H9 (cell line): ENCODE measurements at regions not wholly inside any gene's neighbourhood (a gene's known extent, or its start where the extent isn't known, plus 50 kb on each side); places are given as distances from the start of the nearest gene placed in this dataset.

Experiments
- DNase-seq: peaks from one replicate; pipeline ENCODE4 v3.0.0-alpha.2; 2017
- H2AFZ ChIP-seq: one replicate; pipeline ENCODE4 v1.6.1; 2013; ENCODE audit warnings: mild to moderate bottlenecking, low read length, control low read depth, moderate library complexity
- H2AK5ac ChIP-seq: 2 replicates; pipeline ENCODE4 v1.6.1; 2013; ENCODE audit warnings: low read length, control low read depth, mixed read lengths; ENCODE audit not compliant: insufficient read length
- H2BK120ac ChIP-seq: one replicate; pipeline ENCODE4 v1.6.1; 2013; ENCODE audit warnings: low read depth, mild to moderate bottlenecking, low read length, control low read depth, inconsistent platforms; ENCODE audit not compliant: poor library complexity, severe bottlenecking
- H2BK12ac ChIP-seq: 2 replicates; pipeline ENCODE4 v1.6.1; 2013; ENCODE audit warnings: low read length, control low read depth, mixed read lengths, low read depth; ENCODE audit not compliant: insufficient read length
- H2BK15ac ChIP-seq: 2 replicates; pipeline ENCODE4 v1.6.1; 2013; ENCODE audit warnings: low read depth, low read length, control low read depth
- H2BK20ac ChIP-seq: one replicate; pipeline ENCODE4 v1.6.1; 2013; ENCODE audit warnings: low read depth, mild to moderate bottlenecking, low read length, control low read depth, inconsistent platforms; ENCODE audit not compliant: poor library complexity, severe bottlenecking
- H2BK5ac ChIP-seq: 2 replicates; pipeline ENCODE4 v1.6.1; 2013; ENCODE audit warnings: low read length, control low read depth, mixed read lengths; ENCODE audit not compliant: insufficient read length
- H3K14ac ChIP-seq: 2 replicates; pipeline ENCODE4 v1.6.1; 2013; ENCODE audit warnings: low read length, control low read depth; ENCODE audit not compliant: insufficient read depth
- H3K18ac ChIP-seq: 2 replicates; pipeline ENCODE4 v1.6.1; 2013; ENCODE audit warnings: low read depth, mild to moderate bottlenecking, mixed read lengths, low read length, control low read depth; ENCODE audit not compliant: insufficient read length
- H3K23ac ChIP-seq: 2 replicates; pipeline ENCODE4 v1.6.1; 2013; ENCODE audit warnings: low read length, control low read depth, mixed read lengths, low read depth; ENCODE audit not compliant: insufficient read length
- H3K23me2 ChIP-seq: 2 replicates; pipeline ENCODE4 v1.6.1; 2013; ENCODE audit warnings: low read depth, mild to moderate bottlenecking, mixed read lengths, low read length, control low read depth; ENCODE audit not compliant: insufficient read length, poor library complexity, severe bottlenecking
- H3K27ac ChIP-seq: 2 replicates; pipeline ENCODE4 v1.5.1; 2013; ENCODE audit warnings: low read length, control low read depth, mixed read lengths, low read depth; ENCODE audit not compliant: insufficient read length
- H3K27me3 ChIP-seq: 2 replicates; pipeline ENCODE4 v1.6.1; 2013; ENCODE audit warnings: low read length, control low read depth, inconsistent platforms; ENCODE audit not compliant: insufficient read depth
- H3K4ac ChIP-seq: 2 replicates; pipeline ENCODE4 v1.6.1; 2013; ENCODE audit warnings: low read depth, mild to moderate bottlenecking, control low read depth, inconsistent platforms, low read length, moderate library complexity
- H3K4me1 ChIP-seq: 2 replicates; pipeline ENCODE4 v1.6.1; 2013; ENCODE audit warnings: low read length, control low read depth, inconsistent platforms; ENCODE audit not compliant: insufficient read depth
- H3K4me2 ChIP-seq: 2 replicates; pipeline ENCODE4 v1.6.1; 2013; ENCODE audit warnings: low read length, control low read depth, mixed read lengths; ENCODE audit not compliant: insufficient read length, insufficient read depth
- H3K56ac ChIP-seq: 2 replicates; pipeline ENCODE4 v1.6.1; 2013; ENCODE audit warnings: low read depth, mild to moderate bottlenecking, mixed read lengths, low read length, control low read depth; ENCODE audit not compliant: insufficient read length
- H3K79me1 ChIP-seq: 2 replicates; pipeline ENCODE4 v1.6.1; 2013; ENCODE audit warnings: low read depth, mild to moderate bottlenecking, moderate library complexity, low read length, control low read depth, inconsistent platforms; ENCODE audit not compliant: insufficient read depth, poor library complexity, severe bottlenecking
- H3K79me2 ChIP-seq: 2 replicates; pipeline ENCODE4 v1.6.1; 2013; ENCODE audit warnings: low read length, control low read depth, inconsistent platforms; ENCODE audit not compliant: insufficient read depth
- H3K9ac ChIP-seq: 2 replicates; pipeline ENCODE4 v1.6.1; 2013; ENCODE audit warnings: low read length, control low read depth, mixed read lengths; ENCODE audit not compliant: insufficient read length; ENCODE audit errors: extremely low read depth
- H3K9me3 ChIP-seq: one replicate; pipeline ENCODE4 v1.6.1; 2013; ENCODE audit warnings: low read depth, low read length, inconsistent platforms; ENCODE audit not compliant: control insufficient read depth
- H3T11ph ChIP-seq: one replicate; pipeline ENCODE4 v1.6.1; 2013; ENCODE audit warnings: mild to moderate bottlenecking, low read length, control low read depth, inconsistent platforms
- H4K20me1 ChIP-seq: one replicate; pipeline ENCODE4 v1.6.1; 2013; ENCODE audit not compliant: control insufficient read depth, insufficient read length, insufficient read depth
- H4K5ac ChIP-seq: 2 replicates; pipeline ENCODE4 v1.6.1; 2013; ENCODE audit warnings: low read depth, mild to moderate bottlenecking, mixed read lengths, low read length, control low read depth; ENCODE audit not compliant: insufficient read length
- H4K8ac ChIP-seq: replicated peaks from 2 replicates; pipeline ENCODE4 v1.6.1; 2013; ENCODE audit warnings: low read length, control low read depth, mixed read lengths, low read depth; ENCODE audit not compliant: insufficient read length
- H4K91ac ChIP-seq: 2 replicates; pipeline ENCODE4 v1.6.1; 2013; ENCODE audit warnings: low read depth, mild to moderate bottlenecking, moderate library complexity, mixed read lengths, low read length, control low read depth; ENCODE audit not compliant: insufficient read length
- H3K27ac Mint-ChIP-seq, 3 experiments: 2 replicates in 2 of 3; 3 replicates in 1 of 3; pipeline ENCODE4 v1.8.0; 2020 to 2021; ENCODE audit warnings: mixed read lengths in 3 of 3, mild to moderate bottlenecking in 1 of 3, moderate library complexity in 1 of 3
- H3K27me3 Mint-ChIP-seq: 2 replicates; pipeline ENCODE4 v1.8.0; 2021; ENCODE audit warnings: low read depth, mild to moderate bottlenecking, moderate library complexity, mixed read lengths
- H3K36me3 Mint-ChIP-seq, 3 experiments: 2 replicates in 2 of 3; 3 replicates in 1 of 3; pipeline ENCODE4 v1.8.0; 2020 to 2021; ENCODE audit warnings: low read depth in 3 of 3, mixed read lengths in 3 of 3; ENCODE audit not compliant: insufficient read depth in 1 of 3
- H3K4me1 Mint-ChIP-seq, 2 experiments: 2 replicates each; pipeline ENCODE4 v1.8.0; 2020; ENCODE audit warnings: mixed read lengths in 2 of 2
- H3K4me3 Mint-ChIP-seq, 2 experiments: 2 replicates in 1 of 2; 3 replicates in 1 of 2; pipeline ENCODE4 v1.8.0; 2020 to 2021; ENCODE audit warnings: mild to moderate bottlenecking in 2 of 2, mixed read lengths in 2 of 2, moderate library complexity in 1 of 2
- H3K9me3 Mint-ChIP-seq, 2 experiments: 2 replicates in 1 of 2; 3 replicates in 1 of 2; pipeline ENCODE4 v1.8.0; 2020; ENCODE audit warnings: mild to moderate bottlenecking in 2 of 2, mixed read lengths in 2 of 2, moderate library complexity in 1 of 2
- CTCF ChIP-seq: fragments of 200-600 bp; sonication (generic); conservative IDR thresholded peaks from 3 replicates; pipeline ENCODE4 v1.8.0; 2021; ENCODE audit warnings: antibody characterized with exemption, mild to moderate bottlenecking
- WGBS: extraction: QIAGEN DNeasy Blood & Tissue Kit; methylation state at CpG from one replicate; pipeline ENCODE4 v1.1.7; 2013; ENCODE audit warnings: missing lambda C conversion rate, low lambda C conversion rate, mixed read lengths; ENCODE audit not compliant: insufficient read length; ENCODE audit errors: extremely low coverage; 5-methylcytosine and 5-hydroxymethylcytosine counted together

GRCh38 chr13:69373747-69374425, 733.7 kb upstream of the ATXN8OS start:
- no peaks in the 10 kb centered on the region for H3K4me1 Mint-ChIP-seq
- no peak overlapping the region for H2BK20ac ChIP-seq
- no peak overlapping the region for H3K4me3 Mint-ChIP-seq
- no peak overlapping the region for H3K14ac ChIP-seq
- H3K79me2 ChIP-seq: no peaks in the 10 kb centered on the region
- H2AFZ ChIP-seq: no peak overlapping the region
- H3K9me3 ChIP-seq: no peaks in the 10 kb centered on the region
- H3K23ac ChIP-seq: no peak overlapping the region
- H3K9ac ChIP-seq: no peak overlapping the region
- no peaks in the 10 kb centered on the region for H3K27me3 ChIP-seq
- no peak overlapping the region for H3K27ac ChIP-seq
- no peak overlapping the region for H4K8ac ChIP-seq
- H2BK120ac ChIP-seq: no peak overlapping the region
- DNase-seq: no peak
- no peaks in the 10 kb centered on the region; a peak in 1 of 7 replicates for H3K36me3 Mint-ChIP-seq
- no peak for TF ChIP-seq CTCF
- H3K9me3 Mint-ChIP-seq: peaks cover 0 to 8% of the 10 kb centered on the region in 2 experiments; a peak in 3 of 5 replicates
- no peaks in the 10 kb centered on the region for H3K4me1 ChIP-seq
- no CpG with 5 or more reads among the region's 5 CpGs for WGBS
- H3K27me3 Mint-ChIP-seq: no peaks in the 10 kb centered on the region
- H3K27ac Mint-ChIP-seq: no peak overlapping the region
- H3K18ac ChIP-seq: no peak overlapping the region
- no peak overlapping the region for H2BK12ac ChIP-seq
- H3K56ac ChIP-seq: no peak overlapping the region
- H2BK5ac ChIP-seq: no peak overlapping the region
- H4K91ac ChIP-seq: no peak overlapping the region
- no peak overlapping the region for H2BK15ac ChIP-seq
- H4K20me1 ChIP-seq: no peaks in the 10 kb centered on the region
- H4K5ac ChIP-seq: no peak overlapping the region
- no peak overlapping the region for H2AK5ac ChIP-seq
- H3K4me2 ChIP-seq: no peak overlapping the region
- H3K4ac ChIP-seq: no peak overlapping the region
- no peaks in the 10 kb centered on the region for H3K79me1 ChIP-seq
- H3K23me2 ChIP-seq: no peaks in the 10 kb centered on the region
- H3T11ph ChIP-seq: no peak overlapping the region
